KBM-7 (cell line): ENCODE measurements at regions not wholly inside any gene's neighbourhood (a gene's known extent, or its start where the extent isn't known, plus 50 kb on each side); places are given as distances from the start of the nearest gene placed in this dataset.
"Not testable (repeated sequence)": the region's sequence is repeated elsewhere in the genome, so short reads cannot be mapped to it uniquely, and the experiment has no call there.

Experiments
- DNase-seq: peaks from one replicate; pipeline ENCODE4 v3.0.0-alpha.2; 2015
- in situ Hi-C: fragments of 300-500 bp; cut with MboI; formaldehyde crosslinking; loops from 2 replicates; pipeline ENCODE4 v1.14.3; 2020; ENCODE audit warnings: low sequenced_read_pairs, low pct_unique_long_range_greater_than_20kb, mixed read lengths

GRCh38 chr10:90204131-90204955 lies 503.0 kb downstream of the KIF20B start:
- in situ Hi-C loops, result no loop called here
- no peak for DNase-seq

GRCh38 chr10:90204956-90205314 lies 503.5 kb downstream of the KIF20B start:
- in situ Hi-C loops, result no loop called here
- DNase-seq, result no peak

GRCh38 chr10:90205340-90205739 lies 503.9 kb downstream of the KIF20B start:
- DNase-seq, result no peak
- in situ Hi-C loops, result no loop called here

GRCh38 chr10:90213346-90213745 lies 512.0 kb downstream of the KIF20B start:
- DNase-seq, result no peak
- in situ Hi-C loops, result no loop called here

GRCh38 chr10:90218846-90219245 lies 517.5 kb downstream of the KIF20B start:
- no peak for DNase-seq
- in situ Hi-C loops, result no loop called here

- in situ Hi-C loops, result no loop called here
- DNase-seq, result no peak
These were observed 521.0 kb downstream of the KIF20B start for GRCh38 chr10:90222372-90222771.

GRCh38 chr10:90222939-90223338 lies 521.5 kb downstream of the KIF20B start:
- DNase-seq, result no peak
- in situ Hi-C loops, result no loop called here

GRCh38 chr10:90224791-90225566 lies 523.6 kb downstream of the KIF20B start:
- no peak for DNase-seq
- in situ Hi-C loops, result no loop called here

- in situ Hi-C loops, result no loop called here
- no peak for DNase-seq
These were observed 525.1 kb downstream of the KIF20B start for GRCh38 chr10:90226517-90226916.

- in situ Hi-C loops, result no loop called here
- no peak for DNase-seq
These were observed 525.8 kb downstream of the KIF20B start for GRCh38 chr10:90227217-90227656.

GRCh38 chr10:90227786-90228185 lies 526.4 kb downstream of the KIF20B start:
- DNase-seq, result no peak
- in situ Hi-C loops, result no loop called here

- in situ Hi-C loops, result no loop called here
- DNase-seq, result no peak
These were observed 528.1 kb downstream of the KIF20B start for GRCh38 chr10:90229486-90229885.

GRCh38 chr10:90233805-90234204 lies 532.4 kb downstream of the KIF20B start:
- in situ Hi-C loops, DNase-seq: not testable (repeated sequence)

GRCh38 chr10:90245623-90246022 lies 544.2 kb downstream of the KIF20B start:
- in situ Hi-C loops, result no loop called here
- DNase-seq, result no peak

- in situ Hi-C loops, DNase-seq: not testable (repeated sequence)
These were observed 549.4 kb downstream of the KIF20B start for GRCh38 chr10:90250784-90251183.

GRCh38 chr10:90269699-90270098 lies 568.3 kb downstream of the KIF20B start:
- in situ Hi-C loops, result no loop called here
- no peak for DNase-seq

- in situ Hi-C loops, result no loop called here
These were observed 573.5 kb downstream of the KIF20B start for GRCh38 chr10:90274721-90275468.

GRCh38 chr10:90276894-90277475 lies 575.6 kb downstream of the KIF20B start:
- no peak for DNase-seq
- in situ Hi-C loops, result no loop called here

More at GRCh38 chr10:90274721-90275468, 573.5 kb downstream of the KIF20B start:
- no peak for DNase-seq

GRCh38 chr10:90286406-90286805 lies 571.4 kb downstream of the HTR7 start:
- in situ Hi-C loops, result no loop called here
- DNase-seq, result no peak
